SK-N-SH (cell line): ENCODE measurements at regions not wholly inside any gene's neighbourhood (a gene's known extent, or its start where the extent isn't known, plus 50 kb on each side); places are given as distances from the start of the nearest gene placed in this dataset.
"Not testable (repeated sequence)": the region's sequence is repeated elsewhere in the genome, so short reads cannot be mapped to it uniquely, and the experiment has no call there.

Source experiments
- CTCF ChIA-PET: fragments of 300-600, 350-600 bp; formaldehyde crosslinking; extraction: SDS; loops from one replicate; lab custom pipeline; 2021; lab: Yijun Ruan, JAX
- POLR2A ChIA-PET: fragments of 350-600 bp; sonication (Branson Sonifier 250); formaldehyde crosslinking; extraction: SDS; loops from one replicate; lab custom pipeline; 2020; ENCODE audit warnings: antibody characterized with exemption, inconsistent platforms; lab: Yijun Ruan, JAX
- DNase-seq: peaks from one replicate; pipeline ENCODE4 v3.0.0; 2012
- H2AFZ ChIP-seq: fragments of 200-600 bp; sonication (generic); 2 replicates; pipeline ENCODE4 v1.8.1; 2016; ENCODE audit warnings: antibody characterized with exemption, mild to moderate bottlenecking, low read depth
- H3F3A ChIP-seq: fragments of 200-600 bp; sonication (generic); replicated peaks from 2 replicates; pipeline ENCODE3; 2016; ENCODE audit warnings: antibody characterized with exemption, mild to moderate bottlenecking; ENCODE audit not compliant: insufficient read depth
- H3K27ac ChIP-seq, 2 experiments: fragments of 200-500 bp in 1 of 2; fragments of 200-600 bp in 1 of 2; sonication (Bioruptor generic) in 1 of 2; sonication (generic), shearing (Covaris generic) in 1 of 2; 2 replicates each; pipeline versions ENCODE4 v1.5.1 to v1.6.1; 2014 to 2016; ENCODE audit warnings: low read depth in 2 of 2, inconsistent platforms in 1 of 2, low read length in 1 of 2, mild to moderate bottlenecking in 1 of 2, mixed read lengths in 1 of 2
- H3K27me3 ChIP-seq: fragments of 200-600 bp; sonication (generic), shearing (Covaris generic); 2 replicates; pipeline ENCODE4 v1.6.1; 2016; ENCODE audit warnings: mixed run types; ENCODE audit not compliant: insufficient read depth
- H3K36me3 ChIP-seq, 2 experiments: fragments of 200-500 bp in 1 of 2; fragments of 200-600 bp in 1 of 2; sonication (Bioruptor generic) in 1 of 2; sonication (generic) in 1 of 2; replicated peaks in 1 of 2; 2 replicates each; pipeline versions ENCODE3 to v1.5.1; 2014 to 2016; ENCODE audit warnings: low read length in 1 of 2, mild to moderate bottlenecking in 1 of 2; ENCODE audit not compliant: insufficient read depth in 2 of 2, control insufficient read depth in 1 of 2
- H3K4me1 ChIP-seq, 2 experiments: fragments of 200-500 bp in 1 of 2; fragments of 200-600 bp in 1 of 2; sonication (Bioruptor generic) in 1 of 2; sonication (generic), shearing (Covaris generic) in 1 of 2; 2 replicates each; pipeline versions ENCODE4 v1.5.1 to v1.6.1; 2014 to 2016; ENCODE audit warnings: low read depth in 1 of 2, low read length in 1 of 2, mixed run types in 1 of 2; ENCODE audit not compliant: insufficient read depth in 2 of 2, control insufficient read depth in 1 of 2
- H3K4me2 ChIP-seq: fragments of 200-600 bp; sonication (generic), shearing (Covaris generic); 2 replicates; pipeline ENCODE4 v1.6.1; 2017; ENCODE audit warnings: mixed run types
- H3K4me3 ChIP-seq, 2 experiments: fragments of 200-500 bp in 1 of 2; fragments of 200-600 bp in 1 of 2; sonication (Bioruptor generic) in 1 of 2; sonication (generic), shearing (Covaris generic) in 1 of 2; 2 replicates each; pipeline versions ENCODE4 v1.5.1 to v1.8.1; 2014 to 2016; ENCODE audit warnings: low read depth in 2 of 2, inconsistent platforms in 1 of 2, low read length in 1 of 2, mild to moderate bottlenecking in 1 of 2, mixed read lengths in 1 of 2, moderate library complexity in 1 of 2
- H3K79me2 ChIP-seq: fragments of 200-600 bp; sonication (generic); 2 replicates; pipeline ENCODE4 v1.8.1; 2017; ENCODE audit warnings: mild to moderate bottlenecking; ENCODE audit not compliant: insufficient read depth
- H3K9ac ChIP-seq: fragments of 200-600 bp; sonication (generic); 2 replicates; pipeline ENCODE4 v1.6.1; 2017; ENCODE audit warnings: mixed run types
- H3K9me2 ChIP-seq: fragments of 200-600 bp; sonication (generic); 2 replicates; pipeline ENCODE4 v1.6.1; 2017; ENCODE audit warnings: mixed run types
- H3K9me3 ChIP-seq: fragments of 200-600 bp; sonication (generic); 2 replicates; pipeline ENCODE4 v1.6.1; 2017; ENCODE audit warnings: mixed run types, mild to moderate bottlenecking, moderate library complexity
- H4K20me1 ChIP-seq: fragments of 200-600 bp; sonication (generic); 2 replicates; pipeline ENCODE4 v1.6.1; 2017; ENCODE audit warnings: mild to moderate bottlenecking, mixed run types; ENCODE audit not compliant: insufficient read depth
- FOXJ3 ChIP-seq: sonication (generic); formaldehyde crosslinking; IDR thresholded peaks from 2 replicates; pipeline ENCODE4 v1.5.1; 2020; ENCODE audit warnings: mild to moderate bottlenecking, missing genetic modification reagents
- FOXM1 ChIP-seq: IDR thresholded peaks from 2 replicates; pipeline ENCODE4 v1.4.0; 2012; ENCODE audit warnings: low read depth, mild to moderate bottlenecking
- GABPA ChIP-seq: IDR thresholded peaks from 2 replicates; pipeline ENCODE4 v1.4.0; 2012; ENCODE audit warnings: low read depth, mild to moderate bottlenecking
- JUND ChIP-seq: IDR thresholded peaks from 2 replicates; pipeline ENCODE4 v1.4.0; 2012
- NFIC ChIP-seq: IDR thresholded peaks from 2 replicates; pipeline ENCODE4 v1.4.0; 2012; ENCODE audit warnings: borderline replicate concordance
- NRF1 ChIP-seq: IDR thresholded peaks from 2 replicates; pipeline ENCODE4 v1.6.1; 2012; ENCODE audit warnings: low read depth, mild to moderate bottlenecking, low read length
- POLR2AphosphoS5 ChIP-seq: IDR thresholded peaks from 2 replicates; pipeline ENCODE4 v1.6.1; 2012; ENCODE audit warnings: low read depth, low read length
- RAD21 ChIP-seq: IDR thresholded peaks from 2 replicates; pipeline ENCODE4 v1.6.1; 2012; ENCODE audit warnings: mild to moderate bottlenecking, low read length
- RXRA ChIP-seq: IDR thresholded peaks from 2 replicates; pipeline ENCODE4 v1.4.0; 2012; ENCODE audit warnings: low read depth, mild to moderate bottlenecking, borderline replicate concordance
- SIN3A ChIP-seq: IDR thresholded peaks from 2 replicates; pipeline ENCODE4 v1.6.1; 2012; ENCODE audit warnings: low read depth, mild to moderate bottlenecking, low read length, moderate library complexity, borderline replicate concordance
- SMC3 ChIP-seq: IDR thresholded peaks from 2 replicates; pipeline ENCODE4 v1.6.1; 2012; ENCODE audit warnings: low read depth, low read length, improper control_type of control experiment
- TAF1 ChIP-seq: IDR thresholded peaks from 2 replicates; pipeline ENCODE4 v1.6.1; 2012; ENCODE audit warnings: low read depth, mild to moderate bottlenecking, low read length, moderate library complexity, borderline replicate concordance
- TCF12 ChIP-seq: IDR thresholded peaks from 2 replicates; pipeline ENCODE4 v1.4.0; 2012
- YY1 ChIP-seq: IDR thresholded peaks from 2 replicates; pipeline ENCODE4 v1.4.0; 2012; ENCODE audit warnings: low read depth, mild to moderate bottlenecking
- WGBS: methylation state at CpG from one replicate; pipeline ENCODE4 v1.1.6; 2017; ENCODE audit warnings: low lambda C conversion rate; 5-methylcytosine and 5-hydroxymethylcytosine counted together
- TF ChIP-seq, protein P1 (sequence below): IDR thresholded peaks from 2 replicates; pipeline ENCODE4 v1.4.0; 2012; ENCODE audit warnings: low read depth, borderline replicate concordance
- TF ChIP-seq, protein P2 (sequence below): fragments of 150-350 bp; IDR thresholded peaks from 2 replicates; pipeline ENCODE4 v1.6.1; 2017; ENCODE audit warnings: antibody characterized with exemption, low read length, low read depth, borderline replicate concordance
- TF ChIP-seq, protein P3 (sequence below): IDR thresholded peaks from 2 replicates; pipeline ENCODE4 v1.4.0; 2012; ENCODE audit warnings: low read depth

DNA sequence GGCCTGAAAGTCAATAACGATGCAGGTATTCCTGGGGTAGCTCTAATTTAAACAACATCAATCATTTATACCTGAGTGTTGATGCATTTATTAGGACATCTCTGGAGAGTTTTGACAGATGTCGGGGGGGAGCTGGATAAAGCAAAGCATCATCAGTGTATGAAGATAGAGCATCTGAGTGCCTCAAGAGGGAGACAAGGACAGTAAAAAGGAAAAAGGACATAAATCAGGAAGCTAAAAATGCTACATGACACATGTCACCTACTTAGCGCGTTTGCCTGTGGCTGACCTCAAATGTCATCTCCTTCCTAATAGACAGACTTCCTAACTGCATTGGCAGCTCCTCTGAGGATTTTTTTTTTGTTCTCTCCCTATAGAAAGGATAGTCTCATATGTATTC lies 259.5 kb upstream of the PKP2 start:
- no peak overlapping the region for H3K4me3 ChIP-seq
- no peaks in the 10 kb centered on the region for H3K36me3 ChIP-seq
- H3K4me2 ChIP-seq, result no peak overlapping the region
- 3% methylated on average over 4 of the region's 4 CpGs for WGBS
- TF ChIP-seq JUND (no peak), RXRA (no peak), YY1 (no peak), SMC3 (no peak), FOXM1 (no peak), POLR2AphosphoS5 (no peak), RAD21 (no peak), TAF1 (no peak), NRF1 (no peak), SIN3A (no peak), GABPA (no peak), FOXJ3 (no peak), NFIC (no peak), TCF12 (no peak)
- TF ChIP-seq, protein P1, sequence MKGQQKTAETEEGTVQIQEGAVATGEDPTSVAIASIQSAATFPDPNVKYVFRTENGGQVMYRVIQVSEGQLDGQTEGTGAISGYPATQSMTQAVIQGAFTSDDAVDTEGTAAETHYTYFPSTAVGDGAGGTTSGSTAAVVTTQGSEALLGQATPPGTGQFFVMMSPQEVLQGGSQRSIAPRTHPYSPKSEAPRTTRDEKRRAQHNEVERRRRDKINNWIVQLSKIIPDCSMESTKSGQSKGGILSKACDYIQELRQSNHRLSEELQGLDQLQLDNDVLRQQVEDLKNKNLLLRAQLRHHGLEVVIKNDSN, result no peak
- TF ChIP-seq, protein P2, sequence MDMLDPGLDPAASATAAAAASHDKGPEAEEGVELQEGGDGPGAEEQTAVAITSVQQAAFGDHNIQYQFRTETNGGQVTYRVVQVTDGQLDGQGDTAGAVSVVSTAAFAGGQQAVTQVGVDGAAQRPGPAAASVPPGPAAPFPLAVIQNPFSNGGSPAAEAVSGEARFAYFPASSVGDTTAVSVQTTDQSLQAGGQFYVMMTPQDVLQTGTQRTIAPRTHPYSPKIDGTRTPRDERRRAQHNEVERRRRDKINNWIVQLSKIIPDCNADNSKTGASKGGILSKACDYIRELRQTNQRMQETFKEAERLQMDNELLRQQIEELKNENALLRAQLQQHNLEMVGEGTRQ, result no peak
- TF ChIP-seq, protein P3, sequence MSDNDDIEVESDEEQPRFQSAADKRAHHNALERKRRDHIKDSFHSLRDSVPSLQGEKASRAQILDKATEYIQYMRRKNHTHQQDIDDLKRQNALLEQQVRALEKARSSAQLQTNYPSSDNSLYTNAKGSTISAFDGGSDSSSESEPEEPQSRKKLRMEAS, result no peak
- TF ChIP-seq, all 33 proteins: peak for 0
- H2AFZ ChIP-seq, result no peak overlapping the region
- POLR2A ChIA-PET, result no interaction called here
- H3K9me2 ChIP-seq, result no peaks in the 10 kb centered on the region
- no peak overlapping the region for H3K27ac ChIP-seq
- no peaks in the 10 kb centered on the region for H4K20me1 ChIP-seq
- H3K9ac ChIP-seq, result no peak overlapping the region
- H3K4me1 ChIP-seq, result no peaks in the 10 kb centered on the region
- DNase-seq, result no peak
- no peaks in the 10 kb centered on the region for H3K79me2 ChIP-seq
- CTCF ChIA-PET, result interaction anchor here (1.2 kb wide), 1 partner anchor 400 kb away, joined by 3 read pairs; the partner anchor contains the start of gene YARS2
- H3K9me3 ChIP-seq, result no peaks in the 10 kb centered on the region
- H3F3A ChIP-seq, result no peaks in the 10 kb centered on the region
- H3K27me3 ChIP-seq, result no peaks in the 10 kb centered on the region

GRCh38 chr12:33147292-33147691 lies 250.7 kb upstream of the PKP2 start:
- CTCF ChIA-PET, POLR2A ChIA-PET: not testable (repeated sequence)
- 3% methylated on average over 4 of the region's 8 CpGs for WGBS

More at GRCh38 chr12:33147292-33147691, 250.7 kb upstream of the PKP2 start:
- DNase-seq, H3K9ac ChIP-seq, H3F3A ChIP-seq, H3K4me3 ChIP-seq, H3K4me2 ChIP-seq, H4K20me1 ChIP-seq, H3K79me2 ChIP-seq, H3K9me3 ChIP-seq, H2AFZ ChIP-seq, H3K4me1 ChIP-seq, H3K9me2 ChIP-seq, H3K27ac ChIP-seq, H3K27me3 ChIP-seq, H3K36me3 ChIP-seq: not testable (repeated sequence)
